Panc1 (cell line): ENCODE measurements at regions not wholly inside any gene's neighbourhood (a gene's known extent, or its start where the extent isn't known, plus 50 kb on each side); places are given as distances from the start of the nearest gene placed in this dataset.

Experiments used
- POLR2AphosphoS5 ChIP-seq: IDR thresholded peaks from 2 replicates; pipeline ENCODE4 v1.6.1; 2012; ENCODE audit warnings: mild to moderate bottlenecking, low read depth, low read length, moderate library complexity
- TF ChIP-seq, protein P1 (sequence below): fragments of 450-650 bp; IDR thresholded peaks from 2 replicates; pipeline ENCODE4 v1.5.1; 2017; ENCODE audit warnings: mild to moderate bottlenecking
- TF ChIP-seq, protein P2 (sequence below), 2 experiments: IDR thresholded peaks; 2 replicates each; pipeline ENCODE4 v1.6.1; 2011 to 2012; ENCODE audit warnings: low read depth in 2 of 2, control low read depth in 1 of 2, low read length in 1 of 2, mild to moderate bottlenecking in 1 of 2, moderate library complexity in 1 of 2; ENCODE audit not compliant: insufficient read depth in 1 of 2

DNA sequence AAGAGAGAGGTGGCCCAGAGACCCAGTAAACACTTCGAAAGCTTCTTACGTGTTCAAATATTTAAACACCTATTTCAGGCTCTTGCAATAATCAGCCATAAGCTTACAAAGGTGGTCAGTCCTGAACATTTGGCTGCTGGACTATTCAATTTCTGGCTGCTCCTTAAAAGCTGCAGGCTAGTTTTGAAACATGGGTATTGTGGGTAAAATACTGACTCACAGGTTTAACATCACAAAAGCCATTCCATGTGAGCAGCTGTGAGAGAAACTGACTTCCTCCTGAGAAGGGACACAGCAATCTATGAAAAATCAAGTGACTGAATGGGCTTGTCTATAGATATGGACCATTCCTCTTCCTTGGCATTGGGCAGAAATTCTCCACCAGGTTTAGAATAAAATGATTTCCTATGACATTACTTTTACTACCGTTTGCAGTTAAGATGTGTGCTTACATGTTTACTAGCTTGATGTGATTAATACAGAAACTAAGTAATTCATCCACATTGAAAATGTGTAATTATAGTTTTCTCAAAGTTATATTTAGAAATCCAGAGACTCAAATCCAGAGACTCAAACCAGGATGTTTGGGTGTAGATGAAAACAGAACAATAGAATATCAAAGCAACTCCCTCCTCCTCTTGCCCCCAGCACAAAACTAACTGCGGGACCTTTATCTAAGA, 252.3 kb downstream of the GATA3 start:
- TF ChIP-seq, protein P1, sequence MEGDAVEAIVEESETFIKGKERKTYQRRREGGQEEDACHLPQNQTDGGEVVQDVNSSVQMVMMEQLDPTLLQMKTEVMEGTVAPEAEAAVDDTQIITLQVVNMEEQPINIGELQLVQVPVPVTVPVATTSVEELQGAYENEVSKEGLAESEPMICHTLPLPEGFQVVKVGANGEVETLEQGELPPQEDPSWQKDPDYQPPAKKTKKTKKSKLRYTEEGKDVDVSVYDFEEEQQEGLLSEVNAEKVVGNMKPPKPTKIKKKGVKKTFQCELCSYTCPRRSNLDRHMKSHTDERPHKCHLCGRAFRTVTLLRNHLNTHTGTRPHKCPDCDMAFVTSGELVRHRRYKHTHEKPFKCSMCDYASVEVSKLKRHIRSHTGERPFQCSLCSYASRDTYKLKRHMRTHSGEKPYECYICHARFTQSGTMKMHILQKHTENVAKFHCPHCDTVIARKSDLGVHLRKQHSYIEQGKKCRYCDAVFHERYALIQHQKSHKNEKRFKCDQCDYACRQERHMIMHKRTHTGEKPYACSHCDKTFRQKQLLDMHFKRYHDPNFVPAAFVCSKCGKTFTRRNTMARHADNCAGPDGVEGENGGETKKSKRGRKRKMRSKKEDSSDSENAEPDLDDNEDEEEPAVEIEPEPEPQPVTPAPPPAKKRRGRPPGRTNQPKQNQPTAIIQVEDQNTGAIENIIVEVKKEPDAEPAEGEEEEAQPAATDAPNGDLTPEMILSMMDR: no peak
- TF ChIP-seq, protein P2, sequence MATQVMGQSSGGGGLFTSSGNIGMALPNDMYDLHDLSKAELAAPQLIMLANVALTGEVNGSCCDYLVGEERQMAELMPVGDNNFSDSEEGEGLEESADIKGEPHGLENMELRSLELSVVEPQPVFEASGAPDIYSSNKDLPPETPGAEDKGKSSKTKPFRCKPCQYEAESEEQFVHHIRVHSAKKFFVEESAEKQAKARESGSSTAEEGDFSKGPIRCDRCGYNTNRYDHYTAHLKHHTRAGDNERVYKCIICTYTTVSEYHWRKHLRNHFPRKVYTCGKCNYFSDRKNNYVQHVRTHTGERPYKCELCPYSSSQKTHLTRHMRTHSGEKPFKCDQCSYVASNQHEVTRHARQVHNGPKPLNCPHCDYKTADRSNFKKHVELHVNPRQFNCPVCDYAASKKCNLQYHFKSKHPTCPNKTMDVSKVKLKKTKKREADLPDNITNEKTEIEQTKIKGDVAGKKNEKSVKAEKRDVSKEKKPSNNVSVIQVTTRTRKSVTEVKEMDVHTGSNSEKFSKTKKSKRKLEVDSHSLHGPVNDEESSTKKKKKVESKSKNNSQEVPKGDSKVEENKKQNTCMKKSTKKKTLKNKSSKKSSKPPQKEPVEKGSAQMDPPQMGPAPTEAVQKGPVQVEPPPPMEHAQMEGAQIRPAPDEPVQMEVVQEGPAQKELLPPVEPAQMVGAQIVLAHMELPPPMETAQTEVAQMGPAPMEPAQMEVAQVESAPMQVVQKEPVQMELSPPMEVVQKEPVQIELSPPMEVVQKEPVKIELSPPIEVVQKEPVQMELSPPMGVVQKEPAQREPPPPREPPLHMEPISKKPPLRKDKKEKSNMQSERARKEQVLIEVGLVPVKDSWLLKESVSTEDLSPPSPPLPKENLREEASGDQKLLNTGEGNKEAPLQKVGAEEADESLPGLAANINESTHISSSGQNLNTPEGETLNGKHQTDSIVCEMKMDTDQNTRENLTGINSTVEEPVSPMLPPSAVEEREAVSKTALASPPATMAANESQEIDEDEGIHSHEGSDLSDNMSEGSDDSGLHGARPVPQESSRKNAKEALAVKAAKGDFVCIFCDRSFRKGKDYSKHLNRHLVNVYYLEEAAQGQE (IDR thresholded peaks at IDR 0.05; ENCODE audit: insufficient read depth in 1 of 2, low read depth in 2 of 2, low read length in 1 of 2): no peak
- TF ChIP-seq POLR2AphosphoS5: no peak
